SK-N-SH treated with all-trans-retinoic acid at 6 μM for 48 hours (cell line): ENCODE measurements at regions not wholly inside any gene's neighbourhood (a gene's known extent, or its start where the extent isn't known, plus 50 kb on each side); places are given as distances from the start of the nearest gene placed in this dataset.

ENCODE experiments used
- ATAC-seq: fragments of 200-7000 bp; cut with Tn5 transposase; 3 replicates; pipeline ENCODE4 v1.9.1; 2020; ENCODE audit warnings: mild to moderate bottlenecking, moderate library complexity
- ARNTL ChIP-seq: fragments of 450-650 bp; formaldehyde crosslinking; IDR thresholded peaks from 2 replicates; pipeline ENCODE4 v1.5.0; 2020; ENCODE audit warnings: low read depth, mild to moderate bottlenecking, moderate library complexity, borderline replicate concordance
- BACH2 ChIP-seq: fragments of 250-450 bp; sonication (Bioruptor Pico); IDR thresholded peaks from 2 replicates; pipeline ENCODE4 v1.9.0; 2021; ENCODE audit warnings: mild to moderate bottlenecking, borderline replicate concordance
- CSDC2 ChIP-seq: fragments of 250-450 bp; sonication (Bioruptor Pico); IDR thresholded peaks from 2 replicates; pipeline ENCODE4 v1.5.0; 2020; ENCODE audit warnings: mild to moderate bottlenecking, moderate library complexity
- CSRNP3 ChIP-seq: fragments of 250-450 bp; sonication (Bioruptor Pico); IDR thresholded peaks from 2 replicates; pipeline ENCODE4 v1.5.1; 2021; ENCODE audit warnings: mild to moderate bottlenecking, moderate library complexity
- ESRRG ChIP-seq: fragments of 250-450 bp; sonication (Bioruptor Pico); IDR thresholded peaks from 2 replicates; pipeline ENCODE4 v1.6.1; 2021; ENCODE audit warnings: mild to moderate bottlenecking
- GLIS3 ChIP-seq: fragments of 250-450 bp; sonication (Bioruptor Pico); IDR thresholded peaks from 2 replicates; pipeline ENCODE4 v1.5.0; 2020; ENCODE audit warnings: mild to moderate bottlenecking, moderate library complexity
- ISL1 ChIP-seq: fragments of 250-450 bp; sonication (Bioruptor Pico); IDR thresholded peaks from 2 replicates; pipeline ENCODE4 v2.1.2; 2022; ENCODE audit warnings: mild to moderate bottlenecking, moderate library complexity
- OSR1 ChIP-seq: fragments of 250-450 bp; sonication (Bioruptor Pico); IDR thresholded peaks from 2 replicates; pipeline ENCODE4 v1.8.0; 2022; ENCODE audit warnings: moderate library complexity, mild to moderate bottlenecking, inconsistent platforms
- PATZ1 ChIP-seq: fragments of 250-450 bp; sonication (Bioruptor Pico); IDR thresholded peaks from 2 replicates; pipeline ENCODE4 v1.8.0; 2020; ENCODE audit warnings: mild to moderate bottlenecking, moderate library complexity, borderline replicate concordance
- POU6F1 ChIP-seq: fragments of 250-450 bp; sonication (Bioruptor Pico); IDR thresholded peaks from 2 replicates; pipeline ENCODE4 v1.8.0; 2021; ENCODE audit warnings: low read depth, mild to moderate bottlenecking, moderate library complexity, borderline replicate concordance
- PPARA ChIP-seq: fragments of 250-450 bp; sonication (Bioruptor Pico); IDR thresholded peaks from 2 replicates; pipeline ENCODE4 v1.5.0; 2020; ENCODE audit warnings: mild to moderate bottlenecking, borderline replicate concordance
- RARB ChIP-seq: fragments of 250-450 bp; sonication (Bioruptor Pico); IDR thresholded peaks from 2 replicates; pipeline ENCODE4 v1.8.0; 2021; ENCODE audit warnings: mild to moderate bottlenecking, moderate library complexity
- SNAI2 ChIP-seq: fragments of 250-450 bp; sonication (Bioruptor Pico); IDR thresholded peaks from 2 replicates; pipeline ENCODE4 v1.5.0; 2020; ENCODE audit warnings: mild to moderate bottlenecking, moderate library complexity
- TCF4 ChIP-seq: fragments of 250-450 bp; sonication (Bioruptor Pico); IDR thresholded peaks from 2 replicates; pipeline ENCODE4 v1.8.0; 2021; ENCODE audit warnings: mild to moderate bottlenecking, moderate library complexity, borderline replicate concordance
- TOX ChIP-seq: fragments of 250-450 bp; sonication (Bioruptor Pico); IDR thresholded peaks from 2 replicates; pipeline ENCODE4 v1.8.0; 2021; ENCODE audit warnings: mild to moderate bottlenecking, moderate library complexity, borderline replicate concordance
- TSHZ2 ChIP-seq: fragments of 250-450 bp; sonication (Bioruptor Pico); IDR thresholded peaks from 2 replicates; pipeline ENCODE4 v1.5.0; 2020; ENCODE audit warnings: mild to moderate bottlenecking, moderate library complexity
- ZC3H10 ChIP-seq: fragments of 250-450 bp; sonication (Bioruptor Pico); IDR thresholded peaks from 2 replicates; pipeline ENCODE4 v1.5.1; 2021; ENCODE audit warnings: mild to moderate bottlenecking, moderate library complexity
- ZFP3 ChIP-seq: fragments of 250-450 bp; sonication (Bioruptor Pico); IDR thresholded peaks from 2 replicates; pipeline ENCODE4 v1.5.0; 2020; ENCODE audit warnings: mild to moderate bottlenecking, moderate library complexity
- ZFP30 ChIP-seq: fragments of 450-650 bp; formaldehyde crosslinking; IDR thresholded peaks from 2 replicates; pipeline ENCODE4 v1.5.0; 2022; ENCODE audit warnings: mild to moderate bottlenecking, moderate library complexity
- ZNF565 ChIP-seq: fragments of 450-650 bp; formaldehyde crosslinking; conservative IDR thresholded peaks from 2 replicates; pipeline ENCODE4 v1.5.0; 2020; ENCODE audit warnings: low read depth, mild to moderate bottlenecking, moderate library complexity
- ZNF70 ChIP-seq: fragments of 450-650 bp; formaldehyde crosslinking; IDR thresholded peaks from 2 replicates; pipeline ENCODE4 v1.5.0; 2020; ENCODE audit warnings: mild to moderate bottlenecking, moderate library complexity
- ZNF8 ChIP-seq: fragments of 450-650 bp; formaldehyde crosslinking; IDR thresholded peaks from 2 replicates; pipeline ENCODE4 v1.5.0; 2020; ENCODE audit warnings: mild to moderate bottlenecking, moderate library complexity

DNA sequence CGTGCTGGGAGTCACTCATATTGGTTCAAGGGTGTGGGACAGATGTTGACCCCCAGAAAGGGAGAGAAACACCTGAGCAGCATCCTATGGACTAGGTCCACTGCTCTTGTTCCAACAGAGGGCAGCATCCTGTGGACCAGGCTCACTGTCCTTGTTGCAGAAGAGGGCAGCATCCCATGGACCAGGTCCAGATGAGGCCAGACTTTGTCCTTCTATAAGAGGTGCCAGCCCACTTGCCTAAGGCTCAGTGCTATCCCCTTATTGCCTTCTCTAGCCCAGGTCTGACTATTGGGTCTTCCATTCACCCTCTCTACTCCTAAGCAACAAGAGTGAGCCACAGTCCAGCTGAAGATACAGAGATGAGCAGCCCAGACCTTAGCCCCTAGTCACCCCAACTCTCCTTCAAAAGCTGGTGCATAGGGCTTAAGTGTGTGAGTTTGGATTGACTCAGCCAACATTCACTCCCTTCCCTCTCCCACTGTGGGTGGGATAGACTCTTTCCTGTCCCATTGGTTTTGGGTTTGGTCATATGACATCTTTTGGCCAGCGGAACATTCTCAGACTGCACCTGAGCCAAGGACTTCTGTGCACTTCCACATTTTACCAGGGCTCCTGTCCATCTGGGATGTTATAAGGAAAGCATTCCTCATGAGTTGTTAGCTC is 132.4 kb upstream of the GPC1 start (continued):
- no peak for TF ChIP-seq GLIS3 (CRISPR knock-in tag)
- TF ChIP-seq TCF4 (CRISPR knock-in tag) = no peak
- TF ChIP-seq ZNF565 = no peak
- no peak for TF ChIP-seq CSRNP3 (CRISPR knock-in tag)
- no peak for TF ChIP-seq RARB (CRISPR knock-in tag)
- no peak for TF ChIP-seq ZC3H10 (CRISPR knock-in tag)
- no peak for TF ChIP-seq CSDC2

GRCh38 chr2:240303896-240304745 is 131.3 kb upstream of the GPC1 start:
- no peak for ATAC-seq
- TF ChIP-seq RARB (CRISPR knock-in tag) = no peak
- no peak for TF ChIP-seq BACH2
- TF ChIP-seq ISL1 (CRISPR knock-in tag) = no peak
- no peak for TF ChIP-seq POU6F1 (CRISPR knock-in tag)
- no peak for TF ChIP-seq ZC3H10 (CRISPR knock-in tag)
- TF ChIP-seq ESRRG (CRISPR knock-in tag) = no peak
- no peak for TF ChIP-seq ZNF8 (CRISPR knock-in tag)
- no peak for TF ChIP-seq ZFP3
- no peak for TF ChIP-seq CSDC2
- TF ChIP-seq ZFP30 (CRISPR knock-in tag) = no peak
- no peak for TF ChIP-seq OSR1 (CRISPR knock-in tag)
- no peak for TF ChIP-seq PPARA (CRISPR knock-in tag)
- no peak for TF ChIP-seq ZNF70 (CRISPR knock-in tag)
- no peak for TF ChIP-seq TSHZ2 (CRISPR knock-in tag)
- no peak for TF ChIP-seq PATZ1
- no peak for TF ChIP-seq CSRNP3 (CRISPR knock-in tag)
- no peak for TF ChIP-seq SNAI2 (CRISPR knock-in tag)
- no peak for TF ChIP-seq GLIS3 (CRISPR knock-in tag)
- no peak for TF ChIP-seq TOX (CRISPR knock-in tag)
- TF ChIP-seq ARNTL (CRISPR knock-in tag) = no peak
